Stimulated activated CD8-positive, alpha-beta memory T cell treated with anti-CD3 and anti-CD28 coated beads, Interleukin-4, amount 100 ng/mL, for 48 hours (primary cell): ENCODE measurements at regions not wholly inside any gene's neighbourhood (a gene's known extent, or its start where the extent isn't known, plus 50 kb on each side); places are given as distances from the start of the nearest gene placed in this dataset.

Source experiments
- DNase-seq: peaks from one replicate; pipeline ENCODE4 v3.0.0-alpha.2; 2020

- DNase-seq: no peak
These were observed 246.0 kb upstream of the UBE2E3 start for GRCh38 chr2:180734382-180734781.

GRCh38 chr2:180733330-180733729, 247.1 kb upstream of the UBE2E3 start:
- no peak for DNase-seq

GRCh38 chr2:180732337-180732736, 248.1 kb upstream of the UBE2E3 start:
- DNase-seq: no peak

DNA sequence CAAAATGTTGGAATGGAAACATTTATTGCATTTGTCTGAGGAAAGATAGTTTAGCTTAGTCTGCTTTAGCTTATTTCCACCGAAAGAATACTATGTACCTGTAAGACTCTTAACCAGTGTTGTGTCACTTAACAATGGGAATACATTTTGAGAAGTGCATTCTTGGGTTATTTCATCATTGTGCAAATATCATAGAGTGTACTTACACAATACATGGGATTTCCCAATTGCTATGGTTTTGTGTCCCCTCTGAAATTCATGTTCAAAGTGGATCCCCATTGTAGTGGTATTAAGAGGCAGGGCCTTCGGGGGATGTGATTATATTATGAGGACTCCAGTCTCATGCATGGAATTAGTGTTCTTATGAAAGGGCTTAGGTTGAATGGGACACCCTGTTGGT, 249.4 kb upstream of the UBE2E3 start:
- no peak for DNase-seq

DNA sequence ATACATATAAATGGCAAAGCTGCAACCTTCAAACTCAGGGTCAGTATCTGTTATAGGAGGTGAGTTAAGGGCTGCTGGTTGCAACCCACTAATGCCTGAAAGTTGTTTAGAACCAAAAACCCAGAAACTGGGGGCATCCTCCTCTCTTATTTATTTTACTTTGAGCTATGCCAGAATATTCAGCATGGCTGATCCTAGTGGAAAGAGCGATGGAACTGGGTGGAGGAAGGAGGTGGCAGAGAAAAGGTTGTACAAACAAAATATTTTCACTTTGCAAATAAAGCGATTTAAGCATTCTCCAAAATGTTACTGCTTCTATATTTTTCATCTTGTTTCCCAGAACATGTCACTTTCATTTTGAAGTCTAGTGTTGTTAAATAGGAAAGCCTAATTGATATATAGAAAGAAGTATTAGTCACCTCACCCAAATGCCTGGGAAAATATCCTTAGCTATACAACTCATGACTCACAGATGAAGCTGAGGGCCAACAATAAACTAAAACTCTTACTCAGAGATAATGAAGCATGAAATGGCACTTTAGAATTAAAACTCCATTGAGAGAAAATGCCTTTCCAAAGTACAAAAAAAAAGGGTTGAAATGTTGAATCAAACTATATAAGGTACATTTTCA, 251.4 kb upstream of the UBE2E3 start:
- DNase-seq: no peak

GRCh38 chr2:180723712-180724111, 256.7 kb upstream of the UBE2E3 start:
- DNase-seq: no peak

GRCh38 chr2:180722551-180723239, 257.7 kb upstream of the UBE2E3 start:
- no peak for DNase-seq

- DNase-seq: no peak
These were observed 259.6 kb upstream of the UBE2E3 start for GRCh38 chr2:180720829-180721228.

- DNase-seq: no peak
These were observed 262.8 kb upstream of the UBE2E3 start for GRCh38 chr2:180717588-180717987.

DNA sequence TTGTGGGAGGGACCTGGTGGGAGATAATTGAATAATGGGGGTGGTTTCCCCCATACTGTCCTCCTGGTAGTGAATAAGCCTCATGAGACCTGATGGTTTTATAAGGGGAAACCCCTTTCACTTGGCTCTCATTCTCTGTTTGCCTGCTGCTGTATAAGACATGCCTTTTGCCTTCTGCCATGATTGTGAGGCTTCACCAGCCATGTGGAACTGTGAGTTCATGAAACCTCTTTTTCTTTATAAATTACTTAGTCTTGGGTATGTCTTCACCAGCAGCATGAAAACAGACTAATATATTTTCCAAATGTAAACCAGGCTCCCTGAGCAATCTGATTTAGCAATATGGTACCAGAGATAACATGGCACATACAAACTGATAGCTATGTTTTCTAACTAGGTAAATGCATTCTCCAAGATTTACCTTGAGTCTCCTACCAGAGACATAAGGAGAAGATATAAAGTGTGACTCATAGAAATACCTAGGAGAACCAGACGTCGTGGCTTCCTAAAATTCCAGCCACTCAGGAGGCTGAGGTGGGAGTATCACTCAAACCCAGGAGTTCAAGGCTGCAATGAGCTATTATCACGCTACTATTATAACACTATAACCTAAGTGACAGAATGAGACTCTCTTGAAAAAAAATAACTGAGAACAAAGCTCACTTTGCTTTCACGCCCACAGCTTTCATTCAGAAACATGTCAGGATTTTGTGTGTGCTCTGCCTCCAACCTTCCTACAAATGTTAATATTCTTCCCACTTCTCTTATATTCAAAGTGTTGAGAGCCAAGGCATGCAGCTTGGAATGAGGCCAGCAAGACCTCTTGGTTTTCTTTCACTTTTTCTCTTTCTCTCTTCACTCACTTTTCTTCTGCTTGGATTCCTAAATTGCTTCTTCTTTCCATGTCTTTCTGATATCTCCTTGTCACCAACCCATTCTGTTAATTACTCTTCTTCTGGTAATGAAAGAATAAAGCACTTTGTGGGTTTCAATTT, 263.9 kb upstream of the UBE2E3 start:
- DNase-seq: no peak

- no peak for DNase-seq
These were observed 265.4 kb upstream of the UBE2E3 start for GRCh38 chr2:180715044-180715443.

DNA sequence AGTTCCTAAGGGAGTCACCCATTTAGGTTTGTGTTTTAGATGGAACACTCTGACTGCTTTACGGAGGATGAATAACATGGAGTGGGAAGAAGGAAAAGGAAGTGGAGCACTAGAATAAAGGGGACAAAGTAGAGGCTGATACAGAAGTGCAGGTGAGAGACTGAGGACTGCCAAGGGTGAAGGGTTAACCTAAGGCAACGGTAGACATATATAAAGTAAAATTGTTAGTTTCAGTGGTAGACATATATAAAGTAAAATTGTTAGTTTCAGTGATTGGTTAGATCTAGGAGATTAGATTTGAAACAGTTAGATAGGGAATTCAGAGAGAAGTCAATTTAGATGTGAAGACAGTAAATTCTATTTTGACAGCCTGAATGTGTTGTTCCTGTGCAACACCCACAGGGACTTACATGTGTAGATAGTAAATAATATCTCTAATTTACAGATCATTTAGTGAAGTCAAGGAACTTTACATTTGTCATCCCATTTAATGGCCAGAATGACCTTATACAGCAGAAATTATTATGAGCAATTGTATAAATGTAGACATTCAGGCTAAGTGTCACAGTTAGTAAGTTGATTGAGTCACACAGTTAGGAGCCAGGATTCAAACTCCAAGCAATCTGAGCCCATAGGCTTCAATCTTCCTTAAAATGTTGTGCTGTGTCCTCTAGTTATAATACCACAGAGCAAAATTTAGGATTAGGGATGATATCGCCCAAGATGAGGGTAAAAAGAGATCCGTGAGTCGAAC, 270.8 kb upstream of the UBE2E3 start:
- DNase-seq: no peak

DNA sequence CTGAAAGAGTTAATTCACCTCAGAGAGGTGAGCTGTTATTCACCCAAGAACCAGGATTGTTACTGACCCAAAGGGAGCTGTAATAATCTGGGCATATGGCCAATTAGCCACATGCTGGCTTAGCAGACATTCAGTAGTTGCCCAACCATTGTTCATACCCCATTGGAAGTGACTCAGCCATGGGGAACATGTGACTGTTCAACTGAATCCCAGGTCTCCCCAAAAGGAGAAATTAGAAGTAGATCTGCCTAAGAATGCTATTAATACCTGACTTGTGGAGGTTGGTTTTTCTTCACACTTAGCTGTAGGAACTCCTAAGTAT, 272.6 kb upstream of the UBE2E3 start:
- no peak for DNase-seq

DNA sequence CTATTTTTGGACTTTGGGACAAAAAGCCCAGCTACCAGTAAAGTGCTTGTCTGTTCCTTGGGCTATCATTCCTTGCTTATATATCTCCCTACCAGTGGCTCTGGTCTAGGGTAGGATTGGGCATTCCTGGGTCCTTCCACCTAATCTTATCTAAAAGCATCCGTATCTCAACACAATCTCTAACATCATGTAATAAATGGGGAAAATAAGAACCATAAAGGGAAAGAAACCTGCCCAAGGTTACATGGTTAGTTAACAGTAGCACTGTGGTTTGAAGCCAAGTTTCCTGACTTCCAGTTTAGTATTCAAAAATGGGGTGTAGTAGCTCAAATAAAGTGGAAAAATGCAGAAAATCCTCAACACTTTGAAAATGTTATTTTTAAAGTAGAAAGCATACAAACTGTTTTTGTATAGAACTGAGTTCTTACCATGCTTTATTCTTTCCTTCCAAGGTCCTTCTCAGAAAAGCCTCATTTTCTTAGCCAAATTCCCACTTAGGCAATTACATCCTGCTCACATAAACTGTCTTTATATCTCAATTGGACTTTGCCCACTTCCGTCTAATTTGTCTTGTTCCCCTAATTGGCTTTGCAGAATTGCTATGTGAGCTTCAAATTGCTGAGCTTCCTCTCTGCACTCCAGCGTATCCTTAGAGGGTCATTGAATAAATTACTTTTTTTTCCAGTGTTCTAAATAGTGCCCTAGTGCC, 273.1 kb upstream of the UBE2E3 start:
- no peak for DNase-seq

GRCh38 chr2:180706694-180707093, 273.7 kb upstream of the UBE2E3 start:
- no peak for DNase-seq

DNA sequence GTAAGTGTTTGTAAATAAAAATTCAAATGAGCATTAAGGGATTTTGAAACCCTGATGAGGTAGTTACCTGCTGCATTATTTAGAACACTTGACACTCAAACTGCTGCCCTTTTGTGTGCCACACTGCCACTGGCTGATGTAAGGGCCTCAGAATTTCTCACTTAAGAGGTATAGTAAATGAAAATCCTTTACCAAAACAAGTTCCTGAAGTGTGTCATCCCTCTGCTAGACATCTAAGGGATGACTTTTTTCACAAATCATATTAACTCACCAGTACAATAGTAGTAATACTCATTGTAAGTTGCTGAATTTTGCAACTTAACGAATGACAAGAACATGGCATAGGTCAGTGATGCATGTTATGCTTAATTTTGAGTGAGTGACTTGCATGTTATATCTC, 274.9 kb upstream of the UBE2E3 start:
- no peak for DNase-seq

- DNase-seq: no peak
These were observed 275.3 kb upstream of the UBE2E3 start for GRCh38 chr2:180705122-180705521.

DNA sequence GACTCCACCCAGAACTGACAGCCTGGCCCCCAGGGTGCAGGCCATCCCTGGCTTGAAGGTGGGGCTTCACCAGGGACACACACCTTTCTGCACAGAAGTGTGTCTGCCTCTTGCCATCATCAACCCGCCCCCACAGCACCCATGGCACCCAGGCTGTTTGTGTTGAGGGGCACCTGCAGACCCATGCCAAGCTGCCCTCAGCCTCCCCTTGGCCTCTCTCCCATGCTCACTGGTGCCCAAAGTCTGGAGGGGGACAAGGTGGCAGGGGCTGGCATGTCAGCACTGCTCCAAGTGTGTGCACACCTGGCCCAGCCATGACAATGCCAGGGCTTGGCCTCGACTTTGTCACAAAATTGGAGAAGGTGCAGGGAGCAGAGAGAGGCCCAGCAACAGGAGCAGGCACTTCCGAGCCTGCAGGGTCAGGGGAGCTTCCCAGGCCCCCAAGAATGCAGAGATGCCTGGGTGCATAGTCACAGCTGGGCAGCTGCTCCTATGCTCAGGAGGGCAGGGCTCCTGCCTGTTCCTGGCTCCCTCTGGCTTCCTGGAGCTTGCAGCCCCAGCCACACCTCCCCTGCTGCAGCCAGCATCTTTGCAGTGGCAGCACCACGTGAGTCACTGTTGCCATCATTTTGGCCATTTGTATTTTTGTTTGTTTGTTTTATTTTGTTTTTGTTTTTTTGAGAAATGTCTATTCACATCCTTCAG, 280.6 kb upstream of the UBE2E3 start:
- DNase-seq: no peak

DNA sequence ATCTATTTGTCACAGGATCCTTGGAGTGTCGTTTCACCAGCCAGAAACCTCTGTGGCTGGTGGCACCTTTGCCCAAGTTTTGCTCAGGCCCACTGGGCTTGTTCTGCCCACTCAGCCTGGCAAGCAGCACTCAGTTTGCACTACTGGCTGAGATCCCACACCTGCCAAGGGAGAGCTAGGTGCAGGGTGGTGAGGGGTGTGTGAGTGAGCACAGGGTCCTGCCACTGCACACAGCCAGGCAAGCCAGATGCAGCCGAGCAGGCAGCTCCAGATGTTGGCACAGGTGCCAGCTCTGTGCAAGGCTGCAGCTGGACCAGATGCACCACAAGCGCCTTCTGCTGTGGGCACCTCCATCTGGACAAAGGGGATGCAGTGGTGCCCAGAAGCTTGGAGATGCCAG, 281.7 kb upstream of the UBE2E3 start:
- DNase-seq: no peak

- DNase-seq: no peak
These were observed 284.6 kb upstream of the UBE2E3 start for GRCh38 chr2:180695586-180696401.
